Activated T-cell treated with anti-CD3 and anti-CD28 coated beads for 1 hour (primary cell): ENCODE measurements at regions not wholly inside any gene's neighbourhood (a gene's known extent, or its start where the extent isn't known, plus 50 kb on each side); places are given as distances from the start of the nearest gene placed in this dataset.

ENCODE experiments used
- DNase-seq: peaks from one replicate; pipeline ENCODE4 v3.0.0-alpha.2; 2020; ENCODE audit warnings: low read depth

DNA sequence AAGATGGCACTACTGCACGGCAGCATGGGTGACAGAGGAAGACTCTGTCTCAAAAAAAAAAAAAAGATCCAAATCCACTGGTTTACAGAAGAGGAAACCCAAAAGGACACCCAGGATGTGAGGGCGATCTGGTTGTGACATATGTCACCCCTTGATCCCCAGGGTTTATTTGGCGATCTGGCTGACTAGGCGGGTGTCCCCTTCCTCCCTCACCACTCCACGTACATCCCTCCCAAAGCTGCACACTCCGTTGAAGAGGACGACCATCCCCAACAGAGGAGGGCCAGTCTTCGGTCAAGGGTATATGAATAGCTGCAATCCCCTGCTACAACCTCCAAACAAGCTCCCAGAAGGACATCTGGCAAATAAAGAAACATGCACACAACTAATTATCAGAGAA, 111.6 kb downstream of the HTR5A start:
- DNase-seq, result no peak

DNA sequence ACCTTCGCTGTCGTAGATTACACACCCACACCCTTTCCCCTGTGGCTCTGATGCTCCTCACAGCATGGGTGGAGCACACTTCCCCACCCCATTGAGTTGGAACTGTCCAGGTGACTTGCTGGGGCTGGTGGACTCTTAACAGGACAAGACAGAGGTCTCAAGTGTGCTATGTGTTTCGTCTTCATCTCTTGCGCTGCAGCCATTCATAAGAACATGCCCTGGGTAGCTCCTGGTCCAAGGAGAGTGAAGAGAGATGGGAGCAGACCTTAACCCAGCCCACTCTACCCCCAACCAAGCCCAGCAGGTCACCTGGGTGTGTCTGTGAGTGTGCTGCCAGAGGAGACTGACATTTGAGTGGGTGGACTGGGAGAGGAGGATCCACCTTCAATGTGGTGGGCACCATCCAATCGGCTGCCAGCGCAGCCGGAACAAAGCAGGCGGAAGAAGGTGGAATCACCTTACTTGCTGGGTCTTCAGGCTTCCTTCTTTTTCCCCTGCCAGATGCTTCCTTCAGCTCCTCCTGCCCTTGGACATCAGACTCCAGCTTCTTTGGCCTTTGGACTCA, 112.4 kb downstream of the HTR5A start:
- DNase-seq, result no peak

GRCh38 chr7:155183655-155184054, 113.5 kb downstream of the HTR5A start:
- no peak for DNase-seq

- no peak for DNase-seq
Measured at GRCh38 chr7:155184923-155185322, 112.8 kb upstream of the INSIG1 start.

GRCh38 chr7:155187061-155187785, 110.5 kb upstream of the INSIG1 start:
- DNase-seq, result no peak

GRCh38 chr7:155188357-155188756, 109.3 kb upstream of the INSIG1 start:
- no peak for DNase-seq

DNA sequence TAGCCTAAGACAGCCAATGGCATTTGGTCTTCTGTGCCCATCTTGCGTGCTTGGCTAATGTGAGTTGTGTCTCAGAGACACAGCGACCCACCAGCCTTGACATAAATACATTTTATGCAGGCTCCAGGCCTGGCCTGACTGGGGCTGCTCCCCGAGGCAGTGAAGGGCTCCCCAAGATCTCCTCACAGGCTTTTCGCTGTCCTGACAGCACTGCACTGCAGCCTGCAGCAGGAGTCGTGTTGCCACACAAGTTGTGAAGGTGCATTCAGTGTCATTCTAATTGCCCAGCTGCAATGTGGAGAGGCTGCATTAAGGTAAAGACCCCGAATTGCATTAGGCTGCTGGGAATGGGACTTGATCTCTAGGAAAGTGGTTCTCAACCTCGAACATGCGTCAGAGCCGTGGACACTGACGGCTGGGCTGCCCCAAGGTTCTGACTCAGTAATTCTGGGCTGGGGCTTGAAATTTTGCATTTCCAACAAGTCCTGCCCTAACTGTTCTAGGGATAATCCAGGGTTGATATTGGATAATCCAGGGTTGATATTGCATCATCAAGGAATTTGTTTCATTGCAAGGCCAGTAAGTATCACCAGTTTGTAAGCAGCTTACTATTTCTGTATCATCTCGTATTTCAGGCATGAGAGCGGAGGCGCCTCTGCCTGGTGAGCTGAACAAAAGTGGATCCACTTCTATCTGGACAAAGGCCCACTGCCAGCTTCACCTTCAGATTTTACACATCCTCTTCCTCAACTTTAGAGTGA, 108.7 kb upstream of the INSIG1 start:
- DNase-seq, result no peak

DNA sequence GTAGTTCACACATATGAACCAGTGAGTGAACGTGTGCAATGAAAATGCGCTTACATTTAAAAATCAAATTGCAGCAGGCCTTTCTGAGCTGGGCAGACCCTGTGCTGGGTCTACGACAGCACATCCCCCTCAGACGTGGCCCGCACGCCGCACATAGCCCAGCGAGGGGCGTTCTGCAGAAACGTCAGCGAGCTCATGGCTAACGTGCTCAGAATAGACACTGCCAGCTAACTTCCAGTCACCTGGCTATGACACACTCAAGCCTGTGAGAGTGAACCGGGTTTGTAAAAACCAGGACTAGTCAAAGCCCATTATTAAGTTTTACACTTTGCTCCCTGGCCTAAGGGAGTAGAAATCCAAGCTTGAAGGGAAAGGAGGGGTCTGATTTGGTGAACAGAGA, 108.1 kb upstream of the INSIG1 start:
- DNase-seq, result no peak

DNA sequence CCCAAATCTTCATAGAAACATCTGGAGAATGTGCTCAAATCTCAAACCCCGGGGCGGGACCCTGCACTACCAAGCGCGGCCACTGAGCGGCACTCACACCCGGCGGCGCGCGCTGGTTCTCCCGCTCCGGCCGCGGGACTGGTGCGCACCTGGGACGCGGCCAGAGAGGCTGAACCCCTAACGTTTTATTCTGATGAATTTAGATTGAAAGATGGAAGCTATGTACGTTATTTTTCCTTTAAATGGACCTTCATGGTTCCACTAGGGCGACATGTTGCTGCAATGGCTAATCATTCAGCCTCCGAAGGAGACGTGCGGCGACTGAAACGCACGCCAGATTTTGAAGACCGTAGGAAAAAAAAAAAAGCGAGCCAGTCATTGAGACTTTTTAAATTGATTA, 107.0 kb upstream of the INSIG1 start:
- peak; percentile 62 for DNase-seq

- DNase-seq, result no peak
Measured at GRCh38 chr7:155191137-155191536, 106.5 kb upstream of the INSIG1 start.

- DNase-seq, result no peak
Measured at GRCh38 chr7:155191901-155192478, 105.7 kb upstream of the INSIG1 start.

DNA sequence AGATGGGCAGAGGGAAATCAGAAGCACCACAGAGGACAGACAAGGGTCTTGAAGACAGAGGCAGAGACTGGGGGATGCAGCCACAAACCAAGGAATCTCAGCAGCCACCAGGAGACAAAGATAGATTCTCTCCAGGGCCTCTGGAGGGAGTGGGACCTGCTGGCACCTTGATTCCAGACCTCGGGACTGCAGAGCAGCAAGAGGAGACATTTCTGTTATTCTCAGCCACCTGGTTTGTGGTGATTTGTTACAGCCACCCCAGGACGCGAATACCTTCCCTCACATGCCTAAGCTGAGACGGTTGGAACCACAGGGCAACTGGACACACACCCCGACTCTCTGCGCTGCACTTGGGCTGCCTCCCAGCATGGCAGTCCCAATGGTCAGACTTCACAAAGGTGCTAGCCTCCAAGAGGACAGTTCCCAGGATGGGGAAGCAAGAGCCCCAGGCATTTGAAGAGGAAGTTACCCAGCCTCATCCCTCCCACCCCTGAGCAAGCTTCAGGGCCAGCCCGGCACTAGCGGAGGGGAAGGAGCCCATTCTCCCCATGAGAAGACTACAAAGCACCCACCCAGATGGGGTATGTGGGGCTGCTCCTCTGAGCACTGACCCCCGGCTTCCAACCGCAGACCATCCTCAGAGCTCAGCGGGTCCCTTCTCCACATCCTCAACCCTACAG, 104.6 kb upstream of the INSIG1 start:
- no peak for DNase-seq

- DNase-seq, result no peak
Measured at GRCh38 chr7:155193716-155194115, 104.0 kb upstream of the INSIG1 start.

DNA sequence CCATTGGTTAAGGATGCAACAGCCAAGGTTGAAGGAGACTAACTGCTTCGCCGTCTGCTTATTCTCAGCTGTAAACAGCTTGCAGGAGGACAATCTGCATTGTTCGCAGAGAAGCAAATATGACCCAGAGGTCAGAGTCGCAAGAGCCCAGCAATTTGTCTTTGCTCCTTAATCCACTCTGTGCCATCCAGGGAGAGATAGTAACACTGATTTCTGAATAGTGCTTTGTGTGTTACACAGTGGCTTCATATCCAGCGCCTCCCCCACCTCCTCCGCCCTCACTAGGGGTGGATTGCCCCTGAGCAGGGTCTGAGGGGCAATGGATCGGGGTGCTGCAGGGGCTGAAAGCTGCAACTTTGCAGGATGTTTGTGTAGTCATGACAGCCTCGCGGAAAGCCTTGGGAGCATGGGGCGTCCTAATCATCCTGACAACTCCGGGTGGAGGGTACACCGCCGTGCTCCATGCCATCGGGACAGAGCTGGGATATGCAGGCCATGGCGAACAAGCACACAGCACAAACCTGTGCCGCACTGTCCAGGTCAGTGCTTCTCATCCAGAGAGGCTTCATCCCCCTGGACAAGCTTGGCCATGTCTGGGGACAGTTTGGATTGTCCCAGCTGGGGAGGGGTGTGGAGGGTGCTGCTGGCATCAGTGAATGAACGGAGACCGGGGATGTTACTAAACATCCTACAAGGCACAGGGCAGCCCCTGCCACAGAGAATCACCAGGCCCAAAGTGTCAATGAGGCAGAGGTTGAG, 103.1 kb upstream of the INSIG1 start:
- DNase-seq, result no peak

DNA sequence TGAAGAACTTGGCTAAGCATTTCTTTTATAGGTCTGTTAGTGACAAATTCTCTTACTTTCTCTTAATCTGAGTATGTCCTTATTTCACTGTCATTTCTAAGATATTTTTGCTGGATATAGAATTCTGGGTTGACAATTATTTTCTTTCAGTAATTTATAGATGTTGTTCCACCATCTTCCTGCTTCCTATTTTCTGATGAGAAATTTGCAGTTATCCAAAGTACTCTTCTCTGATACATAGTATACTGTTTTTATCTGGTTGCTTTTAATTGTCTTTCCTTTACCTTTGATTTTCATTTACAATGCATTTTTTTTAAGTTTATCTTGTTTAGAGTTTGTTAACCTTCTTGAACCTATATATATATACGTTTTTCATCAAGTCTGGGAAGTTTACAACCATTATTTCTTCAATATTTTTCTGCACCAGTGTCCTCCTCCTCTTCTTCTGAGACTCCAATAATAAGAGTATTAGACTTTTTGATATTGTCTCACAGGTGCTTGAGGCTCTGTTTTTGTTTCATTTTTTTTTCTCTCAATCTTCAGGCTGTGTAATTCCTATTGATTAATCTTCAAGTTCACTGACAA, 101.6 kb upstream of the INSIG1 start:
- no peak for DNase-seq

- DNase-seq, result no peak
Measured at GRCh38 chr7:155198196-155198892, 99.3 kb upstream of the INSIG1 start.

GRCh38 chr7:155198901-155199845, 98.5 kb upstream of the INSIG1 start:
- DNase-seq, result no peak

- DNase-seq, result no peak
Measured at GRCh38 chr7:155201325-155202087, 96.2 kb upstream of the INSIG1 start.
